Mesothelial cell of epicardium (in vitro differentiated cells): ENCODE measurements at regions not wholly inside any gene's neighbourhood (a gene's known extent, or its start where the extent isn't known, plus 50 kb on each side); places are given as distances from the start of the nearest gene placed in this dataset.

Experiments used
- DNase-seq, 2 experiments: peaks; one replicate each; pipeline ENCODE4 v3.0.0; 2021; ENCODE audit warnings: low spot score in 2 of 2; ENCODE audit not compliant: unreplicated experiment in 2 of 2
- H3K27ac Mint-ChIP-seq: 2 replicates; pipeline ENCODE4 v1.8.0; 2021; ENCODE audit warnings: mixed read lengths
- H3K27me3 Mint-ChIP-seq: 2 replicates; pipeline ENCODE4 v1.8.0; 2021; ENCODE audit warnings: low read depth, mixed read lengths
- H3K36me3 Mint-ChIP-seq: 2 replicates; pipeline ENCODE4 v1.8.0; 2021; ENCODE audit warnings: mixed read lengths
- H3K4me1 Mint-ChIP-seq: 2 replicates; pipeline ENCODE4 v1.8.0; 2021; ENCODE audit warnings: mixed read lengths
- H3K4me3 Mint-ChIP-seq: 2 replicates; pipeline ENCODE4 v1.8.0; 2021; ENCODE audit warnings: mild to moderate bottlenecking, moderate library complexity, mixed read lengths
- H3K9me3 Mint-ChIP-seq: 2 replicates; pipeline ENCODE4 v1.8.0; 2021; ENCODE audit warnings: mixed read lengths
- TF ChIP-seq, protein P1 (sequence below): fragments of 200-600 bp; sonication (generic); IDR thresholded peaks from one replicate; pipeline ENCODE4 v1.5.0; 2021; ENCODE audit warnings: antibody characterized with exemption; ENCODE audit not compliant: unreplicated experiment

DNA sequence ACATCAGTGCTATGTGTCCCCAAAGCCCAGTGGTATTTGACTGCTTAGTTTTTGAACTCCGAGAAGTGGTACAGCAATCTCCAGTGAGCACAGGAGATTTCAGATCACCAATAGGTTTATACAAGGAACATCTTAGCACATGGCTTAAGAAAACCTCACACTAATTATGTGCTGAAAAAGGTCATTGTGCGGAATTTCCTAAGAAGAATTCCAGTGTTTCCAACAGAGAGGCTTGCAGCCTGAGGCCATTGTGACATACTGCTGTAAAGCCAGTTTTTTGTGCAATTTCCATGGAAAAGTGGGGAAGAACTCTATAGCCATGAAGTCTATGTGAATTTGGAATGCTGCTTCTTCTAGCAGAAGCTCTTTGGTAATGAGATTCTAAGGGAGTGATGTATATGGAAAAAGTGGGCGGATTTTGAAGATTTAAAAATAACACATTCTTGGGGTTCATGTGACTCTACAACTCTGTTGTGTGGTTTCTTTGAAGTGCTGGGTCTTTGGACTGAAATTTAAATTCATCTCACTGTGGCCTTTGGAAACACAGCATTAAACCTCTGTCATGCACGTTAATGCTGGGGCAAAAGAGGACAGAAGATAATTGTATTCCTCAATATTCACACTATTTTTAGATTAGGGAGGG is 110.5 kb upstream of the CD180 start:
- H3K27me3 Mint-ChIP-seq, result no peaks in the 10 kb centered on the region
- peaks cover 10% of the 10 kb centered on the region for H3K4me1 Mint-ChIP-seq
- peaks cover 2% of the 10 kb centered on the region for H3K36me3 Mint-ChIP-seq
- DNase-seq, result no peak
- H3K27ac Mint-ChIP-seq, result no peak overlapping the region
- peaks cover 20% of the 10 kb centered on the region for H3K9me3 Mint-ChIP-seq
- TF ChIP-seq, protein P1, sequence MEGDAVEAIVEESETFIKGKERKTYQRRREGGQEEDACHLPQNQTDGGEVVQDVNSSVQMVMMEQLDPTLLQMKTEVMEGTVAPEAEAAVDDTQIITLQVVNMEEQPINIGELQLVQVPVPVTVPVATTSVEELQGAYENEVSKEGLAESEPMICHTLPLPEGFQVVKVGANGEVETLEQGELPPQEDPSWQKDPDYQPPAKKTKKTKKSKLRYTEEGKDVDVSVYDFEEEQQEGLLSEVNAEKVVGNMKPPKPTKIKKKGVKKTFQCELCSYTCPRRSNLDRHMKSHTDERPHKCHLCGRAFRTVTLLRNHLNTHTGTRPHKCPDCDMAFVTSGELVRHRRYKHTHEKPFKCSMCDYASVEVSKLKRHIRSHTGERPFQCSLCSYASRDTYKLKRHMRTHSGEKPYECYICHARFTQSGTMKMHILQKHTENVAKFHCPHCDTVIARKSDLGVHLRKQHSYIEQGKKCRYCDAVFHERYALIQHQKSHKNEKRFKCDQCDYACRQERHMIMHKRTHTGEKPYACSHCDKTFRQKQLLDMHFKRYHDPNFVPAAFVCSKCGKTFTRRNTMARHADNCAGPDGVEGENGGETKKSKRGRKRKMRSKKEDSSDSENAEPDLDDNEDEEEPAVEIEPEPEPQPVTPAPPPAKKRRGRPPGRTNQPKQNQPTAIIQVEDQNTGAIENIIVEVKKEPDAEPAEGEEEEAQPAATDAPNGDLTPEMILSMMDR, result no peak
- no peak overlapping the region for H3K4me3 Mint-ChIP-seq

DNA sequence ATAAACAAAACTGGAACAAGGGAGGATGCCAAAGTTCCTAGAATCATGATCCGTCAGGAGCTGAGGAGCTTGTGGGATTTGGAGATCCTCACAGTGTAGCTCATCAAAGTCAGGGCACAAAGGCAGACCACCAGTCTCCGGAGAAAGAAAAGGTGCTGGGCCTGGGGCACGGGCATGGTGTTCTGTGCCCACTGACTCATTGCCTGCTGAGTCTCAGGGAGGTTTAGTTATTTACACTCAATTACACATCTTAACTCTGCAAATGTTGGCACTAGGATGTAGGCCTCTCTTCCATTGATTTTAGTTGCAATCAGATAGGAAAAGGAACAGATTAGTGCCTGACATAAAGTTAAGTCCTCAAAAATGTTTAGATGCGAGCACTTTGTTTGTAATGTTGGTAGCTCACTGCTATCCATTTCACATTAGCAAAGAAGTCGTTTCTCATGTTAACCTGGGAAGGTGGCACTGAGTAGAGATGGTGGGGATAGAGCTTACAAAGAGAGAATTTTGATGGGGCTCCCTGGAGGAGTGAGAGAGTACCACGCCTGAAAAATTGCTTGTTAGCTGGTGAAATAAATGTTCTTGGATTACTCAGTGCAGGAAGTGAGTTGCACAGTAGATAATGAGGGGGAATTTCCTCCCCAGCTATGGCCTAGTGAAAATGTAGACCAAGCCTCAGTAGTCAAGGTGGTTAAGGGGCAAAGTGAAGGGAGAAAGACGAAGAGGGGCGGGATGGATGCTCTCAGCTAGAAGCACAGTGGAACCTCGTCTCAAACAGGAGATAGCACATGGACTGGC is 109.5 kb upstream of the CD180 start:
- no peak overlapping the region for H3K4me3 Mint-ChIP-seq
- no peaks in the 10 kb centered on the region for H3K27me3 Mint-ChIP-seq
- TF ChIP-seq, protein P1, result no peak
- H3K36me3 Mint-ChIP-seq, result peaks cover 2% of the 10 kb centered on the region
- peaks cover 14% of the 10 kb centered on the region for H3K4me1 Mint-ChIP-seq
- H3K9me3 Mint-ChIP-seq, result peaks cover 11% of the 10 kb centered on the region
- no peak overlapping the region for H3K27ac Mint-ChIP-seq
- DNase-seq, result no peak

DNA sequence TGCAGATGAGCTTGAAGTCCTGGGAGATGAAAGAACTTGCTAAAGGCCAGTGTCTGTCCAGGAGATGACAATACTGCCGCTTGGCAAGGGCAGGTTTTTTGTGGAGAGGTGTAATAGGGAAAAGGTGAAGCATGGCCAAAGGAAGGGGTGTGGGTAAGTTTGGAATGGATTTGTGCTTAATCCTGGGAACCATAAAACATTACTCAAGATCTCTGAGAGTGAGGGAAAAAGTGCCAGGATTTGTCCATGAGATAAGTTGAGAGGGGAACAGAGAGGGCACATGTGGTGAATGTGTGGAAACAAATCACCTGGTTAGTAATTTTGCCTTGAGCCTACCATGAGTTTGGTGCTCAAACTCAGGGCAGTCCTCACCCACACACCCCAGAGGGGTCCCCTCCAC is 108.8 kb upstream of the CD180 start:
- H3K27ac Mint-ChIP-seq, result no peak overlapping the region
- H3K27me3 Mint-ChIP-seq, result no peaks in the 10 kb centered on the region
- DNase-seq, result no peak
- no peak overlapping the region for H3K4me3 Mint-ChIP-seq
- peaks cover 21% of the 10 kb centered on the region for H3K4me1 Mint-ChIP-seq
- TF ChIP-seq, protein P1, result no peak
- H3K36me3 Mint-ChIP-seq, result peaks cover 2% of the 10 kb centered on the region
- peaks cover 6% of the 10 kb centered on the region for H3K9me3 Mint-ChIP-seq

DNA sequence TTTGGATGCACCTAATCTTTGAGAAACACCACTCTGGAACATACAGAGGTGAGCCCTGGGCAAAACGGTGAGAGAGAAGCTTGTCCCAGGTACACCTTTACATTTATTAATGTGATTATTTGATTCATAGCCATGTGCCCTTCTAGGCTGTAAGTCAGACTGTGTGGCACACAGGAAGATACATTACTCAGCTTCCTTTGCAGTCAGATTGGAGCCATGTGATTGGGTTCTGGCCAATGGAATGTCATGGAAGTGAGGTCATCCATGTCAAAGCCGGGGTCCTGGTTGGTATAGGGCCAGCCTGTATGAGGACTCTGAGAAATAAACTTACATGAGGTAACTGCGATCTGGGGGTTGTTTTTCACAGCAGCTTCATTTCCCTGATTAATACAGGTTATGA is 106.8 kb upstream of the CD180 start:
- Mint-ChIP-seq H3K27ac (no peak overlapping the region), H3K36me3 (no peaks in the 10 kb centered on the region), H3K27me3 (no peaks in the 10 kb centered on the region), H3K9me3 (peaks cover 3% of the 10 kb centered on the region), H3K4me3 (no peak overlapping the region), H3K4me1 (peaks cover 29% of the 10 kb centered on the region)
- DNase-seq, result no peak
- TF ChIP-seq, protein P1, result no peak

GRCh38 chr5:67301285-67301903 is 104.8 kb upstream of the CD180 start:
- TF ChIP-seq, protein P1, result no peak
- Mint-ChIP-seq H3K9me3 (peaks cover 5% of the 10 kb centered on the region), H3K4me1 (peaks cover 28% of the 10 kb centered on the region), H3K27ac (no peak overlapping the region), H3K4me3 (no peak overlapping the region), H3K27me3 (no peaks in the 10 kb centered on the region), H3K36me3 (no peaks in the 10 kb centered on the region)
- DNase-seq, result no peak
